ENCODE measurements at regions not wholly inside any gene's neighbourhood (a gene's known extent, or its start where the extent isn't known, plus 50 kb on each side); places are given as distances from the start of the nearest gene placed in this dataset.
A peak's percentile ranks its signal among the peaks of the same experiment; 100 is the strongest.

DNA sequence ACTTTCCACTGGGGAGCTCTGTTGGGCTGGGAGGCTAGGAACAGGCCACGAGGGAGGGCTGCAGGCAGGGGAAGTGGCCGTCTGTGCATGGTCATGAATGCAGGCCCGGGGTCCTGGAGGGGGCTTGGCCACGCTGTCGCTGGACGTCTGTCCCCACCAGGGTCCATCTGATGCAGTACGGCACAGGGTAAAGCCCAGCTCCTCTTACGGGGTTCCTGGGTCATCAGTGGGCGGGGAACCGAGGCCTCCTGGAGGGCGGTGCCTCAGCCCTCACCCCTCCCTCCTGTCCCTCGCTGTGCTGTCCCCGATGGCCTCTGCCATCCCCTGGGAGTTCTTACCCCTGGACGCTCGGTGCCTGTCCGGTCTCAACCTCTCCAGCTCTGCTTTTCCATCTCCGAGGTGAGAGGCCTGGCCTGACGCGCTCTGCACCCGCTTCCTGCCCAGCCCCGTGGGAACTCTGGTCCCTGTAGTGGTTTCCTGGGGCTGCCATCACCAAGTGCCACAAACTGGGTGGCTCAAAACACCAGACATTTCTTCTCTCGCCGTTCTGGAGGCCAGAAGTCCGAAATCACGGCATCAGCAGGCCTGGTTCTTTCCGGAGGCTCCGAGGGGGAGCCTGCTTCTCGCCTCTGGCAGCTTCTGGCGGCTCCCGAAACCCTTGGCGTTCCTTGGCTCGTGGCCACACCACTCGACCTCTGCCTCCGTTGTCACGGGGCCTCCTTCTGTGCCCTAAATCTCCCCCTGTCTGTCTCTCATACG is 182.8 kb downstream of the SEC14L1 start:
- Histone ChIP-seq H3K27me3 (ENCODE audit: control insufficient read depth, insufficient read depth, low read length, poor library complexity, severe bottlenecking) (peaks cover 18% of the 10 kb centered on the region), H3K4me3 (ENCODE audit: insufficient read depth, low read depth, low read length) (no peak overlapping the region), H3K36me3 (ENCODE audit: control insufficient read depth, insufficient read depth, low read length) (no peaks in the 10 kb centered on the region), H3K9me3 (ENCODE audit: control insufficient read depth, low read length) (no peaks in the 10 kb centered on the region), H3K4me1 (ENCODE audit: control insufficient read depth, insufficient read depth, low read length) (peaks cover 14% of the 10 kb centered on the region), H3K27ac (ENCODE audit: insufficient read depth, low read depth, low read length, poor library complexity, severe bottlenecking) (peak overlapping the region; percentile 53)
- 87% methylated on average over 36 of the region's 36 CpGs for WGBS, 2 experiments

DNA sequence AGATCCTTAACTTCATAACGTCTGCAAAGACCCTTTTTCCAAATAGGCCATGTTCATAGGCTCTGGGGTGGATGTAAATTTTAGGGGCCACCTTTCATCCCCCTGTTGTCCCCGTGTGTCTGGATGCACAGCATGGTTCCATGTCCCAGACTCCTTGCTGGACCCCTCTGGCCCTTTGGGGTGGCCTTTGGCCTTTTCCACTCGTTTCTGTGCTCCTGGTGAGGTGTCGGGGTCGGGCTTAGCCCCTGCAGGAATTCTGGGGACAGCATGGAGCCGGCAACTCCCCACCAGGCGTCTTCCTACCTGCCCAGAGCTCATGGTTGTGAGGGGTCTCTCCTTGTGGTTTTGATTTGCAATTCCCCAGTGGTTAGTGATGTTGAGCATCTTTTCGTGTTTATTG is 183.5 kb downstream of the SEC14L1 start:
- Histone ChIP-seq H3K4me3 (ENCODE audit: insufficient read depth, low read depth, low read length) (no peak overlapping the region), H3K27me3 (ENCODE audit: control insufficient read depth, insufficient read depth, low read length, poor library complexity, severe bottlenecking) (peaks cover 18% of the 10 kb centered on the region), H3K27ac (ENCODE audit: insufficient read depth, low read depth, low read length, poor library complexity, severe bottlenecking) (no peak overlapping the region), H3K4me1 (ENCODE audit: control insufficient read depth, insufficient read depth, low read length) (peaks cover 14% of the 10 kb centered on the region), H3K9me3 (ENCODE audit: control insufficient read depth, low read length) (no peaks in the 10 kb centered on the region), H3K36me3 (ENCODE audit: control insufficient read depth, insufficient read depth, low read length) (no peaks in the 10 kb centered on the region)
- 93 to 94% methylated on average over 8 of the region's 8 CpGs for WGBS, 2 experiments

DNA sequence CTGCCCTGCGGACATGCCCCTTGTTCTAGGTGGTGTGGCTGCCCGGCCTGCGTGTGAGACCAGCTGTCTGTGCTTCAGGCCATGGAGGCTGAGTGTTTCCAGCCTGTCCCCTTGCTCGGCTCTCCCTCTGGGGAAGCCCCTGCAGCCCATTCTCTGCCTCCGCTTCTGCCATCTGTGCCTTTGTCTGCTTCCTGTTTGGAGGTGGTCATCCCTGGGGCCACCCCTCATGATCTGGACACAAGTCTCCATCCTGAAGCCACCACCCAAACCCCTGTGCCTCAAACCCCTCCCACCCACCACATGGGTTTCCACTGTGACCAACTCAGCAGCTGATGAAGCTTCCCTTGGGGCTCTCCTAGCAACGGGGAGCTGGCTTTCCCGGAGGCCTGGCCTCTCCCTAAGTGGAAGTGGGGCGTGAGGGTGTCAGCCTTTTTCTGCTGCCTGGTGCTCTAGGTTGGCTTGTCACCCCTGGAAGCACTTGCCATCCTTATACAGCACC is 184.9 kb downstream of the SEC14L1 start:
- Histone ChIP-seq H3K36me3 (ENCODE audit: control insufficient read depth, insufficient read depth, low read length) (no peaks in the 10 kb centered on the region), H3K4me1 (ENCODE audit: control insufficient read depth, insufficient read depth, low read length) (peaks cover 14% of the 10 kb centered on the region), H3K9me3 (ENCODE audit: control insufficient read depth, low read length) (no peaks in the 10 kb centered on the region), H3K4me3 (ENCODE audit: insufficient read depth, low read depth, low read length) (no peak overlapping the region), H3K27me3 (ENCODE audit: control insufficient read depth, insufficient read depth, low read length, poor library complexity, severe bottlenecking) (peaks cover 6% of the 10 kb centered on the region), H3K27ac (ENCODE audit: insufficient read depth, low read depth, low read length, poor library complexity, severe bottlenecking) (no peak overlapping the region)
- WGBS, 2 experiments, result 89 to 90% methylated on average over 8 of the region's 8 CpGs

DNA sequence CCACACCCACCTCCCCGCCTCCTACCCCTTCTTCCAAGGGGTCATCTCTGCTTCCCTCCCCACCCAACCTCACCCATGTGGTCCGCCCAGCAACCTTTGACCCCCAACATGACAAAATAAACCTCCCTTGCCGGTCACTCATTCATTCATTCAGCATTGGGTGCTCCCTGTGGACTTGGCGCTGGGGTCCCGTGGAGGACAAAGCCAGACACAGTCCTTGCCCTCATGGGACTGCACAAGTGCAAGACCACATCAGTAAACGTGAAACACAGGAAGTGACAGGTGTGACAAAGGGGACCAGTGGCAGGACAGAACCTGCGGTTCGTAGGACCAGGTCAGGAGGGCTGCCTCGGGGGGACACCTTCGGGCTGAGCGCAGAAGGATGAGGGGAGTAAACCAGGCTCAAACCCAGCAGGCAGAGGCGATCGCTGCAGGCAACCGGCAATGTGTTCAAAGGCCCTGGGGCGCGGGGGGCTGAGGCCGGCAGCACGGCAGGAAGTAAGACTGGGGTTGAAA is 185.4 kb downstream of the SEC14L1 start:
- WGBS, 2 experiments, result 93 to 94% methylated on average over 18 of the region's 18 CpGs
- no peaks in the 10 kb centered on the region for H3K9me3 ChIP-seq (ENCODE audit: control insufficient read depth, low read length)
- peaks cover under 1% of the 10 kb centered on the region for H3K27me3 ChIP-seq (ENCODE audit: control insufficient read depth, insufficient read depth, low read length, poor library complexity, severe bottlenecking)
- H3K27ac ChIP-seq (ENCODE audit: insufficient read depth, low read depth, low read length, poor library complexity, severe bottlenecking), result no peak overlapping the region
- no peaks in the 10 kb centered on the region for H3K36me3 ChIP-seq (ENCODE audit: control insufficient read depth, insufficient read depth, low read length)
- no peak overlapping the region for H3K4me3 ChIP-seq (ENCODE audit: insufficient read depth, low read depth, low read length)
- peaks cover 14% of the 10 kb centered on the region for H3K4me1 ChIP-seq (ENCODE audit: control insufficient read depth, insufficient read depth, low read length)

DNA sequence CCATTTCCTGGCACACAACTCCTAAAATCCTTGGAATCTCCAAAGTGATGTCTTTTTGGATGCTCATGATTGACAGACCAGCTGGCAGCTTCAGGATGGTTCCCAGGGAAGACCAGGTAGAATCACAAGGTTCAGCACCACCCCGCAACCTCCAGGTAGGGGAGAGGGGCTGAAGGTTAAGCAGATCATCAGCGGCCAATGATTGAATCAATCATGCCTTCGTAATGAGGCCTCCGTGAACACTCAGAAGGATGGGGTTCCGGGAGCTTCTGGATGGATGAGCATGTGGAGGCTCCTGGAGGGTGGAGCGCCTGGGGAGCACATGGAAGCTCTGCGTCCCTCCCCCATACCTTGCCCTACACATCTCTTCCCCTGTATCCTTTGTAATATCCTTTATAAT is 185.9 kb downstream of the SEC14L1 start:
- Histone ChIP-seq H3K27ac (ENCODE audit: insufficient read depth, low read depth, low read length, poor library complexity, severe bottlenecking) (no peak overlapping the region), H3K4me1 (ENCODE audit: control insufficient read depth, insufficient read depth, low read length) (peaks cover 14% of the 10 kb centered on the region), H3K9me3 (ENCODE audit: control insufficient read depth, low read length) (no peaks in the 10 kb centered on the region), H3K27me3 (ENCODE audit: control insufficient read depth, insufficient read depth, low read length, poor library complexity, severe bottlenecking) (no peaks in the 10 kb centered on the region), H3K4me3 (ENCODE audit: insufficient read depth, low read depth, low read length) (no peak overlapping the region), H3K36me3 (ENCODE audit: control insufficient read depth, insufficient read depth, low read length) (no peaks in the 10 kb centered on the region)
- 97 to 99% methylated on average over 7 of the region's 7 CpGs for WGBS, 2 experiments

DNA sequence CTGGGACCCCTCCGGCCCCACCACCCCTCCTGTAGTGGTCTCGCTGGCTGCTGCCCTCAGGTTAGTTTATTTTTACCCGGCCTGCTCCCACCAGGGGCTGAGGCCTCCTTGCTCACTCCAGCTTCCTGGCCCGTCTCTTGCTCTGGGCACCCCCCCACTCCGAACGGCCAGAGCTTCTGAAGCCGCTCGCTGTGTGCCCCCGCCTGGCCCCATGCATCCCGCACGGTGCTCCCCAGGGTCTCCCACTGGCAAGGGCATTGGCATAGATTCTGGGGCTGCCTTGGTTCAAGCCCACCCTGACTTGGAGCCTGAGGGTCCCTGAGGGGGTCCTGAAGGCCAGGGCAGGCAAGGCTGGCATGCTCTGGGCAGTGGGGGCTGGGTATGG is 186.4 kb downstream of the SEC14L1 start:
- H3K27me3 ChIP-seq (ENCODE audit: control insufficient read depth, insufficient read depth, low read length, poor library complexity, severe bottlenecking), result no peaks in the 10 kb centered on the region
- 89 to 93% methylated on average over 11 of the region's 11 CpGs for WGBS, 2 experiments
- H3K4me3 ChIP-seq (ENCODE audit: insufficient read depth, low read depth, low read length), result no peak overlapping the region
- no peaks in the 10 kb centered on the region for H3K9me3 ChIP-seq (ENCODE audit: control insufficient read depth, low read length)
- H3K36me3 ChIP-seq (ENCODE audit: control insufficient read depth, insufficient read depth, low read length), result no peaks in the 10 kb centered on the region
- H3K27ac ChIP-seq (ENCODE audit: insufficient read depth, low read depth, low read length, poor library complexity, severe bottlenecking), result no peak overlapping the region
- peaks cover 14% of the 10 kb centered on the region for H3K4me1 ChIP-seq (ENCODE audit: control insufficient read depth, insufficient read depth, low read length)

DNA sequence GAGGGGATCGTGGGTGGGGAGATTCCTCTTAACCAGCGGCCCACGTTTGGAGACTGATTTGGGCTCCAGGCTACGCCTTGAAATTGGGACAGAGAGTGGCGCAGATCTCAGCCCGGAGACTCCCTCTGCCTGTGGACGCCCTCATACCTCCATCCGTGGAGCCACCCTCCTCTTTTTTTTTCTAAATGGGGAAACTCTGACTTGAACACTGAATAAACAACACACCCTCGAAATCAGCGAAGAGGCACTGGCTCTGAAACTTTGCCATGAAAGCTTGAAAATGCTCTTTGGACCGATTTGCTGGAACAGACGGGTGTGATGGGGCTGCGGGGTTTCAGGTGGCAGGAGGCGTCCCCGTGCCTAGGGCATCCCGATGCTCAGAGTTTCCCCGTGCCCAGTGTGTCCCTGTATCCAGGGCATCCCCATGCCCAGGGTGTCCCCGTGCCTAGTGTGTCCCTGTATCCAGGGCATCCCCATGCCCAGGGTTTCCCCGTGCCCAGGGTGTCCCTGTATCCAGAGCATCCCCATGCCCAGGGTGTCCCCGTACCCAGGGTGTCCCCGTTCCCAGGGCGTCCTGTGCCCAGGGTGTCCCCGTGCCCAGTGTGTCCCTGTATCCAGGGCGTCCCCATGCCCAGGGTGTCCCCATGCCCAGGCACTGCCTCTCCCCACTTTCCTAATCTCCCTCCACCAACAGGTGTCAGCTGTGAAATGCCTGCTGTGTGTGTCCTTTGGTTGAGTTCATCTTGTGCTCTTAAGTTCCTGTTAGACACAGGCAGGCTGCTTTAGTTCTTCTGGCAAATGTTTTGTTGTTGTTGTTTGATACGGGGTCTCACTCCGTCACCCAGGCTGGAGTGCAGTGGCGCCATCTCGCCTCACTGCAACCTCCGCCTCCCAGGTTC is 187.0 kb downstream of the SEC14L1 start:
- 91 to 93% methylated on average over 29 of the region's 29 CpGs for WGBS, 2 experiments
- H3K4me1 ChIP-seq (ENCODE audit: control insufficient read depth, insufficient read depth, low read length), result peaks cover 9% of the 10 kb centered on the region
- H3K9me3 ChIP-seq (ENCODE audit: control insufficient read depth, low read length), result no peaks in the 10 kb centered on the region

DNA sequence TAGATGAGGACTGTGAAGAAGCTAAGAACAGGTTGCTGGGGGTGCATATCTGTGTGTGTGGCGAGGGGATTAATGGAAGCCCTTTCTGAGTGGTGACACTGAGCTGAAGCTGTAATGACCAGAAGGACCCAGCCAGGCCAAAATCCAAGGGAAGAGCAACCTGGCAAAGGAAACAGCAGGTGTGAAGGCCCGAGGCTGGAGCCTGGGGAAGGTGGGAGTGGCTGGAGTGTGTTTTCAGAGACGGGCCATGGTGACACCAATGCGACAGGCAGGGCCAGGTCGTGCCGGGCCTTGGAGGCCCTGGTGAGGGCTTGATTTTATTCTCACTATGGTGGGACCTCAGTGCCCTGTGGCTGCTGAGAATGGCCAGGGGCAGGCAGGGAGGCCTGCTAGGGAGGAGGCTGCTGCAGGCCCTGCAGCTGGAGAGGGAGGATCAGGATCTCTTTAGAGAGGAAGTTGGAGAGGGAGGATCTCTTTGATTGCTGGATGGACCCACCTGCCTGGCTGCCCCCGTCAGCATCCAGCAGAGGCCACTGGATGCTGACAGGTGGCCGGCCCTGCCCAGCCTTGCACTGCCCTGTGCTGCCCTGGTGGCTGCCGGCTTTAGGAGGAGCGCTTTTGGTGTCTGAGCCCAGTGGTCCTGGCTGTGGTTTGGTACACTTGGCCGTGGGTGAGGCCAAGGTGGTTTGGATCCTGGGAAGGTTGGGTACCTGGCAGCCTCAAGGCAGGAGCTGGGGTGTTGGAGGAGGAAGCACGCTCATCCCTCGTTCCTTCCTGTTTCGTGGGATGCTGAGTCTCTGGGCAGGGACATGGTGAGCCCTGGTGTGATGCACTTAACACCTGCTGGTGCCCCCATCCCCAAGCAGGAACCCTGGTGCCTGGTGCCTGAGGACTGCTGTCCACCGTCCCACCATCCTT is 188.3 kb downstream of the SEC14L1 start:
- H3K4me3 ChIP-seq (ENCODE audit: insufficient read depth, low read depth, low read length), result no peak overlapping the region
- WGBS, 2 experiments, result 87 to 88% methylated on average over 15 of the region's 15 CpGs
- H3K27ac ChIP-seq (ENCODE audit: insufficient read depth, low read depth, low read length, poor library complexity, severe bottlenecking), result no peak overlapping the region
- H3K27me3 ChIP-seq (ENCODE audit: control insufficient read depth, insufficient read depth, low read length, poor library complexity, severe bottlenecking), result no peaks in the 10 kb centered on the region
- no peaks in the 10 kb centered on the region for H3K9me3 ChIP-seq (ENCODE audit: control insufficient read depth, low read length)
- no peaks in the 10 kb centered on the region for H3K4me1 ChIP-seq (ENCODE audit: control insufficient read depth, insufficient read depth, low read length)
- no peaks in the 10 kb centered on the region for H3K36me3 ChIP-seq (ENCODE audit: control insufficient read depth, insufficient read depth, low read length)

More for the DNA sequence above, 187.0 kb downstream of the SEC14L1 start:
- H3K27ac ChIP-seq (ENCODE audit: insufficient read depth, low read depth, low read length, poor library complexity, severe bottlenecking), result no peak overlapping the region
- no peak overlapping the region for H3K4me3 ChIP-seq (ENCODE audit: insufficient read depth, low read depth, low read length)
- no peaks in the 10 kb centered on the region for H3K36me3 ChIP-seq (ENCODE audit: control insufficient read depth, insufficient read depth, low read length)
- no peaks in the 10 kb centered on the region for H3K27me3 ChIP-seq (ENCODE audit: control insufficient read depth, insufficient read depth, low read length, poor library complexity, severe bottlenecking)

DNA sequence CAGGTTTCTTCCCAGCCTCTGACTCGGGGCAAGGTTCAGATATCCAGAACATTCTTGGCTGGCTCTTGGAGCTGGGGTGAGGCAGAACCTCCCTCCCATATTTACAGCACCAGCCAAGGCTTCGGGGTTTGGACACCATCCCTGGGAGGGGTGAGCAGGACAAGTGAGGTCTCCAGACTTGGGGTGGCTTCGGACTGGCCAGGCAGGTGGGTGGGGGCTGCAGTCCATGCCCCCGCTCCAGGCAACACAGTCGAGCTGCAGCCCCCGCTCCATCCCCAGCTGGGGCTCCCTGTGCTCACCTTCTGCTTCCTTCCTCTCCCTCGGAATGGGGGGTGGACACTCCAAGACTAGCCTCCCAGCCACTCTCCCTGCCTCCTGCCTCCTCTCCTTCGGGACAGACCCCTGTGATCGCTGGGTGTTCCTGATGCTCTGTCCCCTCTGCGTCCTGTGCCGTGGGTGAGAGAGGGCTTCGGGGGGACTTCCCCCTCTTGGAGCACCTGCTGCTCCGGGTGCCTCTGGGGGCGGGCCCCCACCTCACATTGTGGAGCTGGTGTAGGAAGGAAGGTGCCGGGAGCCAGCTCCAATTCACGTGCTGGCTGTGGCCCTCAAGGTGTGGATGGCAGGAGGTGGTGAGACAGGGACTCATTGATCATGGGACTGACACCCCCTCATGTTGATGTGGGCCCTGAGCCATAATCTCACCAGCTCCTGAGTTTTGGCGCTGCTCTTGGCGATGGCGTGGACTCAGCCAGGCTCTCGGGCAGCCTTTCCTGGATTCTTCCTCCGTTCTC is 189.2 kb downstream of the SEC14L1 start:
- WGBS, 2 experiments, result 92 to 93% methylated on average over 21 of the region's 21 CpGs
- Histone ChIP-seq H3K4me1 (ENCODE audit: control insufficient read depth, insufficient read depth, low read length) (no peaks in the 10 kb centered on the region), H3K27me3 (ENCODE audit: control insufficient read depth, insufficient read depth, low read length, poor library complexity, severe bottlenecking) (no peaks in the 10 kb centered on the region), H3K9me3 (ENCODE audit: control insufficient read depth, low read length) (no peaks in the 10 kb centered on the region), H3K4me3 (ENCODE audit: insufficient read depth, low read depth, low read length) (no peak overlapping the region), H3K36me3 (ENCODE audit: control insufficient read depth, insufficient read depth, low read length) (no peaks in the 10 kb centered on the region), H3K27ac (ENCODE audit: insufficient read depth, low read depth, low read length, poor library complexity, severe bottlenecking) (no peak overlapping the region)

All from ectodermal cell (in vitro differentiated cells).